Ovary (tissue), 7 donors: ENCODE measurements at regions not wholly inside any gene's neighbourhood (a gene's known extent, or its start where the extent isn't known, plus 50 kb on each side); places are given as distances from the start of the nearest gene placed in this dataset.
"Not testable (repeated sequence)": the region's sequence is repeated elsewhere in the genome, so short reads cannot be mapped to it uniquely, and the experiment has no call there.

ENCODE experiments used
- DNase-seq, 5 donors: peaks; one replicate each; pipeline ENCODE4 v3.0.0-alpha.2; 2019 to 2020
- H3K27ac ChIP-seq, 2 donors: fragments of 200-600 bp; one replicate each; pipeline versions ENCODE4 v1.5.1 to v1.8.0; 2019 to 2022
- H3K27me3 ChIP-seq: fragments of 200-600 bp; one replicate; pipeline ENCODE4 v1.8.0; 2022
- H3K36me3 ChIP-seq: fragments of 200-600 bp; sonication (generic); one replicate; pipeline ENCODE4 v1.5.1; 2019
- H3K4me1 ChIP-seq: one replicate; pipeline ENCODE4 v1.8.1; 2013; ENCODE audit warnings: mild to moderate bottlenecking, moderate library complexity; ENCODE audit not compliant: insufficient read depth
- H3K4me3 ChIP-seq: fragments of 200-600 bp; sonication (generic); one replicate; pipeline ENCODE4 v1.5.1; 2017
- H3K9me3 ChIP-seq, 2 donors: fragments of 200-600 bp in 1 of 2; sonication (generic) in 1 of 2; one replicate each; pipeline versions ENCODE4 v1.5.1 to v1.8.1; 2013 to 2019; ENCODE audit warnings: mild to moderate bottlenecking in 1 of 2, moderate library complexity in 1 of 2
- EP300 ChIP-seq: sonication (generic); formaldehyde crosslinking; IDR thresholded peaks from one replicate; pipeline ENCODE4 v1.6.1; 2017; ENCODE audit warnings: antibody characterized with exemption
- POLR2A ChIP-seq: fragments of 450-650 bp; IDR thresholded peaks from one replicate; pipeline ENCODE4 v1.6.1; 2017; ENCODE audit warnings: antibody characterized with exemption, mild to moderate bottlenecking, moderate library complexity
- WGBS, 3 donors: extraction: QIAGEN DNeasy Blood & Tissue Kit in 1 of 3; methylation state at CpG; one replicate each; pipeline versions ENCODE4 v1.1.5 to v1.1.7; 2013 to 2017; 5-methylcytosine and 5-hydroxymethylcytosine counted together
- intact Hi-C, 4 donors: fragments of 100-400 bp; cut with DNase I; formaldehyde crosslinking; loops; one replicate each; pipeline versions ENCODE4 v1.11.0 to v1.15.1; 2022 to 2023
- TF ChIP-seq, protein P1 (sequence below), 3 donors: fragments of 450-650 bp in 2 of 3; fragments of 200-600 bp in 1 of 3; IDR thresholded peaks; one replicate each; pipeline versions ENCODE4 v1.5.1 to v1.8.0; 2016 to 2022; ENCODE audit warnings: antibody characterized with exemption in 3 of 3, mild to moderate bottlenecking in 1 of 3
- donor health status: DM: no; HTN: no; CAD: no; lungs with moderate emphysema.
- donor health status: DM: no; HTN: no; CAD: no.
- donor health status: Bipolar disorder and iron deficiency.
- donor health status: DM: no; HTN: no; CAD: no.
- donor health status: DM: yes; HTN: yes; CAD: no.

DNA sequence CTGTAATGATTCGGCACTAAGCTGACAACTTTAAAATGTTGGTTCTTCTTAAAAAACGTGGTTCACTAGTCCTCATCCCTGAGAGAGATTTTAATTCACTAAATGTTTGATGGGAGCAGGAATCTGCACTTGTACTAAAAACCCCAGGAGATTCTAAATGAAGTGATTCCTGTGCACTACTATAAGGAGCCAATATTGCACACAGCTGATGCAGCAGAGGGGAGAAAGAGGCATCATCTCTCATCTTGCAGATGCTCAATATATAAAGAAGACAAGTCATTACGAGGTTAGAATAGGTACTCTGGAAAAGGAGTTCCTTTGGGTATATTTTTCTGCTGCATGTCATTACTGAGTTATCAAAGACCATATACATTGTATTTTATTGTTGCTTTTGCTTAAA lies 207.6 kb upstream of the RASGEF1B start:
- intact Hi-C loops = no loop called here
- H3K4me1 ChIP-seq = peaks cover 4% of the 10 kb centered on the region
- H3K36me3 ChIP-seq = no peaks in the 10 kb centered on the region
- no peak for DNase-seq
- WGBS, 3 donors = 91 to 99% (median 92%) methylated on average over 3 of the region's 3 CpGs
- no peak overlapping the region for H3K4me3 ChIP-seq
- H3K27me3 ChIP-seq = no peaks in the 10 kb centered on the region
- H3K27ac ChIP-seq = no peak overlapping the region
- no peaks in the 10 kb centered on the region for H3K9me3 ChIP-seq
- TF ChIP-seq EP300 = no peak
- TF ChIP-seq, protein P1, sequence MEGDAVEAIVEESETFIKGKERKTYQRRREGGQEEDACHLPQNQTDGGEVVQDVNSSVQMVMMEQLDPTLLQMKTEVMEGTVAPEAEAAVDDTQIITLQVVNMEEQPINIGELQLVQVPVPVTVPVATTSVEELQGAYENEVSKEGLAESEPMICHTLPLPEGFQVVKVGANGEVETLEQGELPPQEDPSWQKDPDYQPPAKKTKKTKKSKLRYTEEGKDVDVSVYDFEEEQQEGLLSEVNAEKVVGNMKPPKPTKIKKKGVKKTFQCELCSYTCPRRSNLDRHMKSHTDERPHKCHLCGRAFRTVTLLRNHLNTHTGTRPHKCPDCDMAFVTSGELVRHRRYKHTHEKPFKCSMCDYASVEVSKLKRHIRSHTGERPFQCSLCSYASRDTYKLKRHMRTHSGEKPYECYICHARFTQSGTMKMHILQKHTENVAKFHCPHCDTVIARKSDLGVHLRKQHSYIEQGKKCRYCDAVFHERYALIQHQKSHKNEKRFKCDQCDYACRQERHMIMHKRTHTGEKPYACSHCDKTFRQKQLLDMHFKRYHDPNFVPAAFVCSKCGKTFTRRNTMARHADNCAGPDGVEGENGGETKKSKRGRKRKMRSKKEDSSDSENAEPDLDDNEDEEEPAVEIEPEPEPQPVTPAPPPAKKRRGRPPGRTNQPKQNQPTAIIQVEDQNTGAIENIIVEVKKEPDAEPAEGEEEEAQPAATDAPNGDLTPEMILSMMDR (IDR thresholded peaks at IDR 0.05) = no peak
- no peak for TF ChIP-seq POLR2A

DNA sequence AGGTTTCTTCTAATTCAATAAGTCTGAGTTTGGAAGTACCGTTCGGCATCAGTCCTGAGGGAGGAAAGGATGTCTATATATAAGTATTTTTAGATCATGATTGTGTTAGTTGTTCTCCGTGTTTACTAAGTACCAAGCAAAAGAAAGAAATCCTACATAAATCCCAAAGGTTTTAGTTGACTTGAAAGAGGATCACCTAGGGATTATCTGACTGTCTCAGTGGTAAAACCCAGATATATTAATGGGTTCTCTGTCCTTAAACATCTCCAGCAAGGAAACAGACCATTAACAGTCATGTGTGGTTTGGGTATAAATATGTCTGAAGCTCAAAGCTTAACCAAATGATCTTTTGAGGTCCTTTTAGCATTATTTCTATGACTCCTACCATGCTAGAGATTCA lies 207.1 kb upstream of the RASGEF1B start:
- H3K4me3 ChIP-seq = no peak overlapping the region
- 89 to 94% (median 91%) methylated on average over 3 of the region's 3 CpGs for WGBS, 3 donors
- H3K4me1 ChIP-seq = peaks cover 4% of the 10 kb centered on the region
- H3K27ac ChIP-seq = no peak overlapping the region
- intact Hi-C loops = no loop called here
- H3K9me3 ChIP-seq = no peaks in the 10 kb centered on the region
- TF ChIP-seq, protein P1 (IDR thresholded peaks at IDR 0.05) = no peak
- TF ChIP-seq EP300 (no peak), POLR2A (no peak)
- H3K36me3 ChIP-seq = no peaks in the 10 kb centered on the region
- no peaks in the 10 kb centered on the region for H3K27me3 ChIP-seq
- DNase-seq = no peak

DNA sequence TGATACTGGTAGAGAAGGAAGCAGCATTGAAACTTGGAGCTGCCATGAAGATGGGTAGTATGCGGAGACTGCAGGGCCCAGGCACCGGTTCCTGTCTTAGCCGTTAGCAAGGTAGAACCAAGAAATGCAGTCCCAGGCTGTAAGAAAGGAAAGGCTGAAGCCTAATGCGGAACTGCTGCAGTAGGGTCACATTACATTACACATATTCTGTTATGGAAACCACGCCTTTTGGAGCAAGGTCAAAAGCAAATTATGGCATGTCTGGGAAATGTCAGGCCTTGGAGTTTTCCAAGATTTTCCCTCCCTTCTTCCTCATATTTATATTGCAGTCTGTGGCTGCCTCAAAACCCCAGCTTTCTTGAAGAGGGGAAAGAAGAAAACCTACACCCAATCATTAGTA lies 204.8 kb upstream of the RASGEF1B start:
- 35 to 54% (median 53%) methylated on average over 5 of the region's 5 CpGs for WGBS, 3 donors

DNA sequence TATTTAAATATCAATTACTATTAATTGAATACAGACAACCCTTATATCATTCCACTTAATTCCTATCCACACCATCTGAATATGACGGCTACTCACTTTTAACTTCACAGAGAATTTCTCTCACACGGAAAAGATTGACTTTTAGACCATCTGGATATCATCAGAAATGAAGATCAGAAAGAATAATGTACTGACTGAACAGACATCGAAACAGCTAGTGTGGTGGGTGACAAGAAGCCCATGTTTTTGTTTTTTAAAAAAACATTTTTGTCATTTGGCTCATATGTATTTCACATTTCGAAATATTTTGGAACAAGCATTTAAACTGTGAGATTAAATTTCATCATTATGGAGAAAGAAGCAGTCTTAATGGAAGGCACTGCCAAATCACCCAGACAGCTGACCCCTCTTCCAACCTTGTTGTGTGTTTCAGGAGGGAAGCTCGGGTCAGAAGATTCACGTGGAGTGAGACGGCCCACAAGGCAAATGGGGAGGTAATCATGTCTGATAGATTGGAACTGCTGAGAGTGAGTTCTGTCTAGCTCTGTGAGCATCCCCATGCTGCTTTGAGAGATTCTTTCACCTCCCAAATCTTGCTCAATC lies 204.2 kb upstream of the RASGEF1B start:
- intact Hi-C loops = no loop called here
- Histone ChIP-seq H3K36me3 (no peaks in the 10 kb centered on the region), H3K4me3 (no peak overlapping the region), H3K27ac (no peak overlapping the region), H3K9me3 (no peaks in the 10 kb centered on the region), H3K27me3 (no peaks in the 10 kb centered on the region), H3K4me1 (peaks cover 4% of the 10 kb centered on the region)
- DNase-seq = peak in 4 of 5 donors; percentile 12 to 56 (median 24)
- TF ChIP-seq EP300 (no peak), POLR2A (no peak)
- TF ChIP-seq, protein P1 (IDR thresholded peaks at IDR 0.05) = no peak
- WGBS, 3 donors = 20 to 29% (median 29%) methylated on average over 7 of the region's 7 CpGs

More for the DNA sequence above, 204.8 kb upstream of the RASGEF1B start:
- Histone ChIP-seq H3K9me3 (no peaks in the 10 kb centered on the region), H3K27me3 (no peaks in the 10 kb centered on the region), H3K4me1 (peaks cover 4% of the 10 kb centered on the region), H3K4me3 (no peak overlapping the region), H3K36me3 (no peaks in the 10 kb centered on the region), H3K27ac (no peak overlapping the region)
- DNase-seq = peak in 1 of 5 donors; percentile 17
- intact Hi-C loops = no loop called here
- TF ChIP-seq POLR2A = no peak

DNA sequence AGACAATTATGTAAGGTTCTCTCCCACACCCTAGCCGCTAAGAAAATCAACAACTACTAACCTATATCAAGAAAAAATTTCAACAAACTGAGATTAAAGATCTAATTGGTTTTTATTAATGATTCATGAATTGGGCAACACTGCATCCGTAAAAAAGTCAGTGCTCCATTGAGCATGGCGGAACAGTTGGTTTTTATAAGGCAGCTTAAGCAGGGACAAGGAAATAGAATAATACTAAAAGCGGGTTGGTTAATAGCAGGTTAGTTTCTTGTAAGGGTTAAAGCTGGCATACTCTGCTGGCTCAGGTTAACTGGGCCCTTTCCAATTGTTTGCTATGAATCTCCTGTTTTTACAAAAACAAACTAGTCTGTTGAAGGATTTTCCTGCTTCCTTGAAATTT lies 202.3 kb upstream of the RASGEF1B start:
- Histone ChIP-seq H3K4me1 (peaks cover 4% of the 10 kb centered on the region), H3K4me3 (no peak overlapping the region), H3K36me3 (no peaks in the 10 kb centered on the region), H3K27ac (no peak overlapping the region), H3K9me3 (no peaks in the 10 kb centered on the region), H3K27me3 (no peaks in the 10 kb centered on the region)
- no peak for DNase-seq
- intact Hi-C loops = no loop called here
- TF ChIP-seq POLR2A (no peak), EP300 (no peak)
- TF ChIP-seq, protein P1 (IDR thresholded peaks at IDR 0.05) = no peak
- WGBS, 3 donors = 72 to 94% (median 85%) methylated on average over 4 of the region's 4 CpGs

DNA sequence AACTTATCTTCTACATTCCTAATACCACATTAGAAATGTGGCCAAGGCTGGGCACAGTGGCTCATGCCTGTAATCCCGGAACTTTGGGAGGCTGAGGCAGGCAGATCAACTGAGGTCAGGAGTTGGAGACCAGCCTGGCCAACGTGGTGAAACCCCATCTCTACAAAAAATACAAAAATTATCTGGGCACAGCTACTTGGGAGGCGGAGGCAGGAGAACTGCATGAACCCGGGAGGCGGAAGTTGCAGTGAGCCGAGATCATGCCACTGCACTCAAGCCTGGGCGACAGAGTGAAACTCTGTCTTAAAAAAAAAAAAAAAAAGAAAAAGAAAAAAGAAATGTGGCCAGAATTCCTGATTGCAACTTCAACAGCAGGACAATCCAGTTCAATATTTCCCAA lies 196.6 kb upstream of the RASGEF1B start:
- DNase-seq, H3K4me3 ChIP-seq, H3K4me1 ChIP-seq, intact Hi-C loops, H3K9me3 ChIP-seq, H3K27ac ChIP-seq, H3K36me3 ChIP-seq, H3K27me3 ChIP-seq: not testable (repeated sequence)
- 47 to 77% (median 62%) methylated on average over 7 of the region's 7 CpGs for WGBS, 3 donors
